Ascending aorta (tissue), 2 donors: ENCODE measurements at regions not wholly inside any gene's neighbourhood (a gene's known extent, or its start where the extent isn't known, plus 50 kb on each side); places are given as distances from the start of the nearest gene placed in this dataset.

Experiments
- DNase-seq, 2 donors: peaks; one replicate each; pipeline ENCODE4 v3.0.0-alpha.2; 2019; ENCODE audit warnings: low spot score in 2 of 2
- H3K27ac ChIP-seq, 2 donors: fragments of 200-600 bp; sonication (generic); one replicate each; pipeline ENCODE4 v1.5.1; 2016 to 2017; ENCODE audit warnings: mild to moderate bottlenecking in 1 of 2
- H3K27me3 ChIP-seq: fragments of 200-600 bp; sonication (generic); one replicate; pipeline ENCODE4 v1.5.1; 2017
- H3K36me3 ChIP-seq, 2 donors: fragments of 200-600 bp; sonication (generic); one replicate each; pipeline ENCODE4 v1.5.1; 2016
- H3K4me1 ChIP-seq, 2 donors: fragments of 200-600 bp; sonication (generic); one replicate each; pipeline ENCODE4 v1.5.1; 2016 to 2017; ENCODE audit warnings: mild to moderate bottlenecking in 1 of 2
- H3K4me3 ChIP-seq, 2 donors: fragments of 200-600 bp; sonication (generic); one replicate each; pipeline ENCODE4 v1.5.1; 2016 to 2017; ENCODE audit warnings: mild to moderate bottlenecking in 1 of 2
- H3K9me3 ChIP-seq, 2 donors: fragments of 200-600 bp; sonication (generic); one replicate each; pipeline ENCODE4 v1.5.1; 2016
- CTCF ChIP-seq, 3 experiments: fragments of 200-600 bp in 2 of 3; fragments of 450-650 bp in 1 of 3; sonication (generic) in 2 of 3; IDR thresholded peaks; one replicate each; pipeline ENCODE4 v1.5.1; 2016 to 2019; ENCODE audit warnings: antibody characterized with exemption in 3 of 3, mild to moderate bottlenecking in 1 of 3, moderate library complexity in 1 of 3
- intact Hi-C: fragments of 100-400 bp; cut with DNase I; formaldehyde crosslinking; loops from one replicate; pipeline ENCODE4 v1.15.1; 2023

- TF ChIP-seq CTCF (IDR thresholded peaks at IDR 0.05): no peak
- Histone ChIP-seq H3K4me3 (no peak overlapping the region), H3K9me3 (no peaks in the 10 kb centered on the region), H3K36me3 (no peaks in the 10 kb centered on the region), H3K4me1 (no peaks in the 10 kb centered on the region), H3K27ac (no peak overlapping the region), H3K27me3 (no peaks in the 10 kb centered on the region)
- intact Hi-C loops: no loop called here
- DNase-seq: no peak
Observed at GRCh38 chr4:181656748-181657147, 586.5 kb upstream of the TENM3 start.

- Histone ChIP-seq H3K36me3 (no peaks in the 10 kb centered on the region), H3K27ac (no peak overlapping the region), H3K9me3 (no peaks in the 10 kb centered on the region), H3K27me3 (no peaks in the 10 kb centered on the region), H3K4me1 (no peaks in the 10 kb centered on the region), H3K4me3 (no peak overlapping the region)
- TF ChIP-seq CTCF (IDR thresholded peaks at IDR 0.05): no peak
- intact Hi-C loops: no loop called here
- no peak for DNase-seq
Observed at GRCh38 chr4:181659202-181659601, 584.0 kb upstream of the TENM3 start.

- H3K27ac ChIP-seq: no peak overlapping the region
- H3K9me3 ChIP-seq: no peaks in the 10 kb centered on the region
- H3K36me3 ChIP-seq: no peaks in the 10 kb centered on the region
- TF ChIP-seq CTCF (IDR thresholded peaks at IDR 0.05): no peak
- no peak overlapping the region for H3K4me3 ChIP-seq
- DNase-seq: no peak
- intact Hi-C loops: no loop called here
- H3K4me1 ChIP-seq: no peaks in the 10 kb centered on the region
- no peaks in the 10 kb centered on the region for H3K27me3 ChIP-seq
Observed at GRCh38 chr4:181659876-181660275, 583.3 kb upstream of the TENM3 start.

- Histone ChIP-seq H3K4me1 (no peaks in the 10 kb centered on the region), H3K4me3 (no peak overlapping the region), H3K36me3 (no peaks in the 10 kb centered on the region), H3K27ac (no peak overlapping the region), H3K9me3 (no peaks in the 10 kb centered on the region), H3K27me3 (no peaks in the 10 kb centered on the region)
- no peak for TF ChIP-seq CTCF (IDR thresholded peaks at IDR 0.05)
- no peak for DNase-seq
- intact Hi-C loops: no loop called here
Observed at GRCh38 chr4:181661090-181661489, 582.1 kb upstream of the TENM3 start.

- no peak for DNase-seq
- no peaks in the 10 kb centered on the region for H3K4me1 ChIP-seq
- H3K4me3 ChIP-seq: no peak overlapping the region
- H3K9me3 ChIP-seq: no peaks in the 10 kb centered on the region
- intact Hi-C loops: no loop called here
- no peak for TF ChIP-seq CTCF (IDR thresholded peaks at IDR 0.05)
- no peaks in the 10 kb centered on the region for H3K27me3 ChIP-seq
- no peak overlapping the region for H3K27ac ChIP-seq
- no peaks in the 10 kb centered on the region for H3K36me3 ChIP-seq
Observed at GRCh38 chr4:181661923-181662322, 581.3 kb upstream of the TENM3 start.

- Histone ChIP-seq H3K4me3 (no peak overlapping the region), H3K36me3 (no peaks in the 10 kb centered on the region), H3K9me3 (no peaks in the 10 kb centered on the region), H3K4me1 (no peaks in the 10 kb centered on the region), H3K27ac (no peak overlapping the region), H3K27me3 (no peaks in the 10 kb centered on the region)
- TF ChIP-seq CTCF (IDR thresholded peaks at IDR 0.05): no peak
- DNase-seq: no peak
- intact Hi-C loops: no loop called here
Observed at GRCh38 chr4:181662383-181662782, 580.8 kb upstream of the TENM3 start.
